Keratinocyte (primary cell): ENCODE measurements at regions not wholly inside any gene's neighbourhood (a gene's known extent, or its start where the extent isn't known, plus 50 kb on each side); places are given as distances from the start of the nearest gene placed in this dataset.

Experiments used
- DNase-seq: peaks from one replicate; pipeline ENCODE4 v3.0.0-alpha.2; 2011; ENCODE audit warnings: low read depth, missing footprints, low spot score
- FAIRE-seq: peaks from 2 replicates; lab custom pipeline; 2011; peaks lifted over from hg19 to GRCh38; lab: Jason Lieb, UNC
- H2AFZ ChIP-seq: 2 replicates; pipeline ENCODE4 v1.6.0; 2012; ENCODE audit warnings: low read length, control low read depth, inconsistent platforms; ENCODE audit not compliant: control insufficient read depth
- H3K27ac ChIP-seq: 2 replicates; pipeline ENCODE4 v1.5.1; 2011; ENCODE audit warnings: low read length; ENCODE audit not compliant: control insufficient read depth, insufficient read depth
- H3K27me3 ChIP-seq: 3 replicates; pipeline ENCODE4 v1.6.0; 2011; ENCODE audit warnings: low read length; ENCODE audit not compliant: control insufficient read depth, insufficient read depth; ENCODE audit errors: extremely low read depth
- H3K36me3 ChIP-seq, 2 experiments: 2 replicates in 1 of 2; 3 replicates in 1 of 2; pipeline ENCODE4 v1.5.1; 2011; ENCODE audit warnings: low read length in 2 of 2, mild to moderate bottlenecking in 1 of 2; ENCODE audit not compliant: control insufficient read depth in 2 of 2, insufficient read depth in 2 of 2; ENCODE audit errors: extremely low read depth in 1 of 2
- H3K4me1 ChIP-seq: 3 replicates; pipeline ENCODE4 v1.5.1; 2011; ENCODE audit warnings: low read length; ENCODE audit not compliant: control insufficient read depth, insufficient read depth; ENCODE audit errors: extremely low read depth
- H3K4me2 ChIP-seq: 3 replicates; pipeline ENCODE4 v1.6.0; 2011; ENCODE audit warnings: low read depth, low read length; ENCODE audit not compliant: control insufficient read depth, insufficient read depth; ENCODE audit errors: extremely low read depth
- H3K4me3 ChIP-seq, 3 experiments: fragments of 200-600 bp in 1 of 3; sonication (generic) in 1 of 3; 2 replicates in 2 of 3; 3 replicates in 1 of 3; pipeline ENCODE4 v1.5.1; 2011 to 2016; ENCODE audit warnings: low read length in 3 of 3, mild to moderate bottlenecking in 3 of 3, control low read depth in 2 of 3, inconsistent platforms in 1 of 3, low read depth in 1 of 3, mixed read lengths in 1 of 3, mixed run types in 1 of 3, moderate library complexity in 1 of 3; ENCODE audit not compliant: control insufficient read depth in 2 of 3, insufficient read depth in 2 of 3; ENCODE audit errors: extremely low read depth in 1 of 3
- H3K79me2 ChIP-seq: 2 replicates; pipeline ENCODE4 v1.6.0; 2012; ENCODE audit warnings: low read length; ENCODE audit not compliant: control insufficient read depth, insufficient read depth
- H3K9ac ChIP-seq: 3 replicates; pipeline ENCODE4 v1.6.0; 2011; ENCODE audit warnings: low read length; ENCODE audit not compliant: control insufficient read depth, insufficient read depth; ENCODE audit errors: extremely low read depth
- H3K9me1 ChIP-seq: 3 replicates; pipeline ENCODE4 v1.6.0; 2011; ENCODE audit warnings: low read length; ENCODE audit not compliant: control insufficient read depth, insufficient read depth; ENCODE audit errors: extremely low read depth
- H3K9me3 ChIP-seq: 2 replicates; pipeline ENCODE4 v1.5.1; 2012; ENCODE audit warnings: low read depth, low read length; ENCODE audit not compliant: control insufficient read depth
- H4K20me1 ChIP-seq: 3 replicates; pipeline ENCODE4 v1.6.0; 2011; ENCODE audit warnings: low read length; ENCODE audit not compliant: control insufficient read depth, insufficient read depth; ENCODE audit errors: extremely low read depth
- CTCF ChIP-seq, 3 experiments: IDR thresholded peaks in 1 of 3; conservative IDR thresholded peaks in 1 of 3; optimal IDR thresholded peaks in 1 of 3; 2 replicates in 2 of 3; 3 replicates in 1 of 3; pipeline versions ENCODE3 to v1.5.1; 2011; ENCODE audit warnings: low read length in 3 of 3, mild to moderate bottlenecking in 3 of 3, moderate library complexity in 2 of 3, control low read depth in 1 of 3, inconsistent platforms in 1 of 3; ENCODE audit not compliant: insufficient read depth in 2 of 3; ENCODE audit errors: extremely low read depth in 1 of 3
- EZH2 ChIP-seq: IDR thresholded peaks from one replicate; pipeline ENCODE4 v1.6.1; 2012; ENCODE audit warnings: inconsistent platforms, mild to moderate bottlenecking, low read length, moderate library complexity
- dilution Hi-C: fragments of 300-500 bp; cut with MboI; formaldehyde crosslinking; loops from one replicate; pipeline ENCODE4 v1.7.0; 2020; ENCODE audit warnings: low sequenced_read_pairs; ENCODE audit not compliant: extremely low pct_ligation_motif_present

GRCh38 chr5:4518903-4519672 lies 621.0 kb upstream of the ADAMTS16 start:
- H3K4me1 ChIP-seq: no peaks in the 10 kb centered on the region
- H3K4me3 ChIP-seq: no peak overlapping the region
- H3K9me1 ChIP-seq: no peaks in the 10 kb centered on the region
- no peak for FAIRE-seq
- no peaks in the 10 kb centered on the region for H3K36me3 ChIP-seq
- H3K27ac ChIP-seq: no peak overlapping the region
- peaks cover 2% of the 10 kb centered on the region for H3K9me3 ChIP-seq
- H3K79me2 ChIP-seq: no peaks in the 10 kb centered on the region
- H4K20me1 ChIP-seq: no peaks in the 10 kb centered on the region
- no peak overlapping the region for H3K4me2 ChIP-seq
- dilution Hi-C loops: no loop called here
- H3K27me3 ChIP-seq: no peaks in the 10 kb centered on the region
- no peak overlapping the region for H3K9ac ChIP-seq
- H2AFZ ChIP-seq: no peak overlapping the region
- no peak for DNase-seq
- TF ChIP-seq CTCF (optimal IDR thresholded peaks at IDR 0.05 in 1 of 3, IDR thresholded peaks at IDR 0.05 in 1 of 3, conservative IDR thresholded peaks at IDR 0.05 in 1 of 3; ENCODE audit: extremely low read depth in 1 of 3, insufficient read depth in 2 of 3, low read length in 3 of 3) (no peak), EZH2 (no peak)

- dilution Hi-C loops: no loop called here
- no peak overlapping the region for H3K27ac ChIP-seq
- no peaks in the 10 kb centered on the region for H3K27me3 ChIP-seq
- peaks cover 2% of the 10 kb centered on the region for H3K9me3 ChIP-seq
- TF ChIP-seq EZH2 (no peak), CTCF (optimal IDR thresholded peaks at IDR 0.05 in 1 of 3, IDR thresholded peaks at IDR 0.05 in 1 of 3, conservative IDR thresholded peaks at IDR 0.05 in 1 of 3; ENCODE audit: extremely low read depth in 1 of 3, insufficient read depth in 2 of 3, low read length in 3 of 3) (no peak)
- FAIRE-seq (no peak), DNase-seq (no peak)
- no peaks in the 10 kb centered on the region for H3K4me1 ChIP-seq
- no peaks in the 10 kb centered on the region for H3K9me1 ChIP-seq
- H4K20me1 ChIP-seq: no peaks in the 10 kb centered on the region
- H3K4me2 ChIP-seq: no peak overlapping the region
- H3K79me2 ChIP-seq: no peaks in the 10 kb centered on the region
- H2AFZ ChIP-seq: no peak overlapping the region
- no peak overlapping the region for H3K4me3 ChIP-seq
- no peaks in the 10 kb centered on the region for H3K36me3 ChIP-seq
- H3K9ac ChIP-seq: no peak overlapping the region
Measured at GRCh38 chr5:4520559-4520958, 619.6 kb upstream of the ADAMTS16 start.
